NCI-H460 (cell line): ENCODE measurements at regions not wholly inside any gene's neighbourhood (a gene's known extent, or its start where the extent isn't known, plus 50 kb on each side); places are given as distances from the start of the nearest gene placed in this dataset.

ENCODE experiments used
- DNase-seq: peaks from one replicate; pipeline ENCODE4 v3.0.0-alpha.2; 2016; ENCODE audit warnings: low read depth; ENCODE audit errors: extremely low read depth

DNA sequence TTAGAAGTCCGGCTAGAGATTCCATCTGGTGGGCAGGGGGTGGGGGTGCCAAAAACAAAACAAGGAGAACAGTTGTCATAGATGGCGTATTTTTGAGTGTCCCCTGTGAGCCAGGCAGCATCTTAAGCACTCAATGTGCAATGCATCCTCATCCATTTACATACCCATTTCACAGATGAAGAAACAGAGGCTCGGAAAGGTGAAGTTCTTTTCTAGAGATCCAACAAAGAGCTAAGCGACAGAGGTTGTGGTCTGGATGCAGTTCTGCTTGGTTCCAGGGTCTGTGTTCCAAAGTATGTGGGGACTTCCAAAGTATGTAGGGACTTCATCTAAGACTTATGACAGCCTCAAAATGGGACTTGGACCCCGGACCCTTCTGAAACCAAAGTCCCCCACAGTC, 277.8 kb downstream of the MN1 start:
- no peak for DNase-seq

DNA sequence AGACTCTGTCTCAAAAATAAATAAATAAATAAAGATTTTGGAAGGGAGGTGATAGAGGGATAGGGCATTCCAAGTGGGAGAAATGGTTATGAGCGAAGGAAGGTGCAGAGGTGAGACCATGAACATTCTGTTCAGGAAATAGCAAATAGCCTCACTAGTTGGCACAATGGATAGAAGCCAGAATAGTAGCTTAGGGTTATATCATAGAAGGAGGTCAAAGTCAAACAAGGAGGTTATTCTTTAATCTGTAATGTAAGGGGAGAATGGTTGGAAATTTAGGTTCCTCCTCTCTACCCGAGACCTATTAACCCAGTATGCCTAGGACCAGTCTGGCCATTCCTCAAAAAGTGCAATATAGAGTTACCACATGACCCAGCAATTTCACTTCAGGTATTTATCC, 275.8 kb downstream of the MN1 start:
- DNase-seq: no peak

DNA sequence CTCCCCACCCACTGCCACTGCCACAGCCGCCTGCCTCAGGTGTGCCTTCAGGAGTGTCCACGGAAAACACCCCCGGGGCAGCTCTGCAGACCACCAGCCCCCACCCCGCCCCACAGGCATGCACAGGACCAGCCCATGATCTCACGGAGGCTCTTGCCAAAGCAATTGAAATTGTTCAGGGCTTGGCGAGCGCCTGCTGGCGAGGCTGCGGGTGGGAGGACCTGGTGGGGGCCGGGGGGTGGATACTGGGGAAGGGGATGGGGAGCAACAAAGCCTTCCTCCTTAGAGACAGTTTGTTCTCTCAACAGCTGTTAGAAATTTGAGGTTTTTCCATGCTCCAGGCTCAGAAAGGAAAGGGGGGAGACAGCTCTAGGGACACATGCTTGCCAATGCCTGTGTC, 274.7 kb downstream of the MN1 start:
- no peak for DNase-seq

DNA sequence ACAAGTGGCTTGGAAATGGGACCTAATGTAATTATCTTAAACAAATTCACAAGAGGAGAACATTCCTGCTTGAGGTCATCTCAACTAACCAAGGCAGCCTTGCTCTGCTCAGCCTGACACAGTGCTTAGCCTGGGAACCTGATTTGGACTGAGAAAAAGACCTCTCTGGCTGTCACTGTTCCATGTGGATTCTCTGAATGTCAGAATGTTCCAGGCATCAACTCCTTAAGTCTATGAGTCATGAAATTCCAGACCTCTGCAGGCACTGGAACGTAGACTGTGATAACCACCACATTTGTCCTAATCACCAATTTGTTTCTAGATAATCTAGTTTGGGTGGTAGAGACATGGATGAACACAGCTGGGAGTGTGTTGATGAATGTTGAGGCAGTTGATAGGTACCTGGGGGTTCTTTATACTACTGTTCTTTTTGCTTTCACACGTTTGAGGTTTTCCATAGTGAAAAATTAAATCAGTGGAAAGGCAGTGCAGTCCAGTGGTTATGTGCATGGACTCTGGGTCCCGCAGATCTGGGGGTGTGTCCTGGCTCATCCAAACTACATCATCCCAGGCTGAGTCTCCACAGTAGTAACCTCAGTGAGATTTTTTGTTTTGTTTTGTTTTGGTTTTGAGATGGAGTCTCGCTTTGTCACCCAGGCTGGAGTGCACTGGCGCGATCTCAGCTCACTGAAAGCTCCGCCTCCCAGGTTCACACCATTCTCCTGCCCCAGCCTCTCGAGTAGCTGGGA, 269.6 kb downstream of the MN1 start:
- DNase-seq: no peak

DNA sequence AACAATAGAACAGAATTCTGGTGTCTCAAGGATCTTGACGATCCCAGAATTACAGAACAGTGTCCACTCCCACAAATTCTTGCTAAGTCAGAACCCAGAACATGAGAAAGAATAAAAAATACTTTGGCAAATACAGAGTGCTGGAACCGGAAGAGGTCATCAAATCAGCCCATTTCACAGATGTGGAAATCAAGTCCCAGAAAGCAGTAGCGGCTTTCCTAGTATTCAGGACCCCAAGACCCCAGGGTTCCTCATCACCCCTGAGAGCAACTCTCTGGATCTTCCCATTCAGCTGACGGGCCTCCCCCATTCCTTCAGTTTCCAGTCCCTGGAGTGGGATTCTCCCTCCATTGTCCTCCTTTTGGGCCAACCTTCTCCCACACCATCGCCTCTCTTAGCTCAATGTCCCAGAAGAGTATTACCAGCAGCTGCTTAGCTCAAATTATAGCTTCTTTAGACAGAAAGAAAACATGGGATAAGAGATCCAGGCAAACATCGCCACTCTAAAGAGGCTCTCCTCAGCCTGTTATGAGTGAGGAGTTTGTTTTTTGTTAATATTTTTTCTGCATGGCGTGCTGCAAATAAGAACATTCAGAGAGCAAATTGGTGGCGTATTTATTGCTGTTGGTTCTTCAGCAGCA, 268.3 kb downstream of the MN1 start:
- no peak for DNase-seq

DNA sequence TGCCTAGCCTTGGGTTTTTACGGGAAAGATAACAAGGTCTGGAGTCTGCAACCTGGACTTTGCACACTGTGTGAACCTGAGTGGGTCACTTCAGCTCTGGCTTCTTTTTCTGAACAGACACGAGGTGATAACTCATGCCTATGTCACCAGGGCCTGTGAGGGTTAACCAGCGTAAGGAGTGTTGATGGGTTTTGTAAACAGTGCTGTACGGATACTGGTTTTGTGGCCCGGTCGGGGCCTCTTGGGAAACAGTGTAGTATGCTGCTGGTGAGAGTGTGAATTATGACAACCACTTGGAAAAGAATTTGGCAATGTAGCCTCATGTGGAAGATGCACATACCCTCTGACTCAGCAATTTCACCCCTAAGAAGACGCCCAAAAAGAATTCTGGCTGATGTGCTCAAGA, 266.8 kb downstream of the MN1 start:
- DNase-seq: peak; percentile 54

DNA sequence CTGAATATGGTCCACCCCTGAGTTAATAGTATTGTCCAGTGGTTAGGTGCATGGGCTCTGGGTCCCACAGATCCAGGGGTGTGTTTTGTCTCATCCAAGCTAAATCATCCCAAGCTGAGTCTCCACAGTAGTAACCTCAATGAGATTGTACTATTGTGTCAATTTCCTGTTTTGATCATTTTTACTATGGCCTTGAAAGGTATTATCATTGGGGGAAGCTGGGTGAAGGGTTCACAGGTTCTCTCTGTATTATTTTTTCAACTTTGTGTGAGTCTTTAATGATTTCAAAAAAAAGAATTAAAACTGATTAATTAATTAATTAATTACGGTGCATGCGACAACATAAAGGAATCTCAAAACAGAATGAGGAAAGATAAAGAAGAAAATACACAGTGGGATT, 266.1 kb downstream of the MN1 start:
- no peak for DNase-seq

DNA sequence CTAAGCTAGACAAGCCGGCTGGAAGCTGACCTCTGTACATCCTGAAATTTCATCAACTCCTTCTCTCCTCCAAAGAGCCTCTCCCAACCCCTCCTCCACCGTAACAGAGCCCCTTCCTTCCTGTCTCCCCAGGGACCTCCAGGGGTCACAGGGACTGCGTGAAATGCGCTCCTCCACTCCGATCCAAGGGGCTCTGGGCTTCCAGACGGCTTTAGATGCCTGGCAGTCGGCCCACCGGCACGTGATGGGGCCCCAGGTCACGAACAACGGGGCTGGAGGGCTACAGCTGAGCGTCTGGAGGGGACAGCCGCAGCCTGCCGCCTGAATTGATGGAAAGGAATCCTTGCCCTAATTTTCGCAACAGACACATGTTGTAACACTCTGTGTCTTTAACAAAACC, 264.1 kb downstream of the MN1 start:
- no peak for DNase-seq

DNA sequence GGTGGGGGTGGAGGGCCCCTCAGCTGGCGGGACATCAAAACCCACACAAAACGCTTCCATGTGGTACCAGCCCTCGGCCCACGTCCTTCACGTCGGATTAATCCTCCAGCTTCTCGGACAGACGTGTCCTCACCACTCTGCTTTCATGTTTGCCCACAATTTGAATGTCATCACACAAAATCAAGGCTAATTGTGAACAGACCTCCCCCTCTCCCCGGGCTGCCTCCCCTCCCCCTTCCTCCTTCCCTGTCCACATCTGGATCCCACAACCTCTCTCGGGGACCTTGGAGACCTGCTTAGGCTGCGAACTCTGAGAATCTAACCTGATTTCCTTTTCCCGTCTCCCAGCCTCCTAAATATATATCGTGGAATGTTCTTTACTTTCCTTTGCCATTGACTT, 262.9 kb downstream of the MN1 start:
- DNase-seq: no peak

DNA sequence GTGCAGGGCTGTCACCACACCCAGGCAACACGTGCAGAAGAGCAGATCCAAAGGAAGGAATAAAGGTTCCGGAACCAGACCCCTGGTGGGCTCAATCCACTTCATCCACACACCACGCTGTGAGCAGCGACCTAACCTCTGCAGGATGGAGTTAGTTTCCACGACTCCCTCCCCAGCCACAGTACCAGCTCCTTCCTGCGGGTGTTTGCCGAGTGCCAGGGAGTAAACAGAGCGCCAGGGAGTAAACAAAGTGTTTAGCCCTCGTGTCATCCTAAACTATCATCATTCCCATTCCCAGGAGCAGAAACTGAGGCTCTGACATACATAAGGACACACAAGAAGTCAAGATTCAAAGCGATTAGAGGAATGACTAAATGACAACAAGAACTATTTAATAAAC, 261.3 kb downstream of the MN1 start:
- DNase-seq: no peak

DNA sequence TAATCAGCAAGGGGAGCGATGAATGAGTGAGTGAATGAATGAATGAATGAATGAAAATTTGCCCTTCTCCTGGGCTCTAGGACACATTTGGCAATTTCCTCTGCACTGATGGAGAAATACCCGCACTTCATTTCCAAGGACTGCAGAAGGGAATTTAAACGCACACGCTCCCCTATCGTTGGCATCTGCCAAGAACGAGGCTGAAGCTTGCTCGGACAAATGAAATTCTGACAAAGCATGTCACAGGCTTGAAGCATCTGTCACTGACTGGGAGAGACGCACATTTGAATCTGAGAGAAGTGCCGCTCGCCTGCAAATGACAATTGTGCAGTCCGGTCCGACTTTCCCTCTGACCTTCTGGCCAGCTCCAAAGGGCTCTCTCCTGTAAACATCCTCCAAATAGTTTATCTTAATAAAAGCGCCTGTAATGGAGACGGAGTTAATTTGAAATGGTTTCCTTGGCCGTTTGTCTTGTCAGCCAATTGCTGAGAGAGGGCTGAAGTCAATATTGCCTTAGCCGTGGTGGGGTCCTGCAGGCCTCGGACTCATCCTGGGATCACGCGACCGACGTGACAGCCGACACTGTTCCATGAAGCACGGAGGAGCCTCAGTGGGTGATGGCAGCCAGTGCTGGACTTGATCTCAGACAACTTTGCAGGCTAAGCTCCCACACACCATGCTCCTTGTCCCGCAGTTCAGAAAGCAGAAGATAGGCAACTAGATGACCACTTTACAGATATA, 260.7 kb downstream of the MN1 start:
- DNase-seq: no peak

DNA sequence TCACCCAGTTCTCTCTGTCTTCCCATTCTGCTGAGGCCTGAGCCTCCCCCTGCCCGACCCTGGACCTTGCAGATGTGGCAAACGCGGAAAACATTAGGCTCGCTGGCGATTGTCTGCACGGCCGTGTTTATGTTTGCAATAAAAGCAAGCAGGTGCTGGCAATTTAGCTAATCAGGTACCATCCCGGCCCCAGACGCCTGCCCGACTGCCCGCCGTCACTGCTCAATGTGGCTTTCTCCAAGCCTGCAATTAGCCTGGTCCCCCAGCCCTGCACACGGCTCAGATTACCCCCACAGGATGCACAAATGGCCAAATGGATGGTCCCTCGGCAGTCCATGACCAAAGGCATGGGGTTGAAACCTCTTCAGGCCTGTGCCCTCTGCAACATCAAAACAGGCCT, 259.7 kb downstream of the MN1 start:
- no peak for DNase-seq

DNA sequence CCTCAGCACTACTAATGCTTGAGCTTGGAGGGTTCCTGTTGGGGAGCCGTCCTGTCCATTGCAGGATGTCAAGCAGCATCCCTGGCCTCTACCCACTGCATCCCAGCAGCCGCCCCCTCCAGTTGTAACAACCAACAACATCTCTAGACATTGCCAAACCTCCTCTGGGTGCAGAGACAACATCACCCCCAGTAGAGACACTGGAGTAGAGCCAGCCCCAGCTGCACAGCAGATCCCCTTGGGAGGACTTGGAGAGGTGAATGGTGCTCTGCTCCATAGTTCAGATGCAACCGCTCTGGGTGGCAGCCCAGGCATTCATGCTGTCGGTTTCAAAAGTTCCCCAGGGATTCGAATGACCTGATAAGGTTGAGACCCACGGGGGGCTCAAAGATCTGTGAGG, 259.0 kb downstream of the MN1 start:
- DNase-seq: no peak

DNA sequence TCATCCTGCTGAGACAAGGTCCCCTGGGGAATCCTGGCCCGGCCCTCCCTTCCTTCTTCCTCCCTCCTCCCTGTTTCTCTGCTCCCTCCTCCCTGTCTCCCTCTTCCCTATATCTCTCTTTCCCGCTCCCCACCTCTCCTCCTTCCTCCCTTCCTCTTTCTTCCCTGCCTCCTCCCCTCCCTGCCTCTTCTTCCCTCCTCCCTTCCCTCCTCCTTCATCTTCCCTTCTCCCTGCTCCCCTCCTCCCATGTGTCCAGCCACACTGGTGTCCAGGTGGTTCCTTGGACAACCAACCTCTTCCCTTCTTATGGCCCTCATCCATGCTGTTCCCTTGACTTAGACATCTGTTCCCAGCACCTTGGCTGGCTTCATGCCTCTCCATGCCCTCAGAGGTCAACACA, 258.1 kb downstream of the MN1 start:
- no peak for DNase-seq

DNA sequence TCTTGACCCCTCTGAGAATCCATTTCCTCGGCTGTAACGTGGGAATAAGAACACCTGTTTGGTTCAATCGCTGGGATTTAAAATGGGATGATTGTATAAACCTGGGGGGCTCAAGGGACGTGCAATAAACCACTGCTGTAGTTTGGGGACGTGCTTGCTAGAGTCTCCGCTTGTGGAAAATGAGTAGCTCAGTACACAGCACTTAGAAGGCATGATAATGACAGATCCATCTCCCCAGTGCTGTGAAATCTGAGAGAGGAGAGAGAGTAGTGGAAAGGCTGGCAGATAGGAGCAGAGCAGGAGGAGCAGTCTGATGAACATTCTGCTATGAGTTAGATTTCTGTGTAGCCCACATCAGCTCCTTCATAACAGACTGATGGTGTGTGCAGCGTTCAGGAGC, 256.5 kb downstream of the MN1 start:
- no peak for DNase-seq

DNA sequence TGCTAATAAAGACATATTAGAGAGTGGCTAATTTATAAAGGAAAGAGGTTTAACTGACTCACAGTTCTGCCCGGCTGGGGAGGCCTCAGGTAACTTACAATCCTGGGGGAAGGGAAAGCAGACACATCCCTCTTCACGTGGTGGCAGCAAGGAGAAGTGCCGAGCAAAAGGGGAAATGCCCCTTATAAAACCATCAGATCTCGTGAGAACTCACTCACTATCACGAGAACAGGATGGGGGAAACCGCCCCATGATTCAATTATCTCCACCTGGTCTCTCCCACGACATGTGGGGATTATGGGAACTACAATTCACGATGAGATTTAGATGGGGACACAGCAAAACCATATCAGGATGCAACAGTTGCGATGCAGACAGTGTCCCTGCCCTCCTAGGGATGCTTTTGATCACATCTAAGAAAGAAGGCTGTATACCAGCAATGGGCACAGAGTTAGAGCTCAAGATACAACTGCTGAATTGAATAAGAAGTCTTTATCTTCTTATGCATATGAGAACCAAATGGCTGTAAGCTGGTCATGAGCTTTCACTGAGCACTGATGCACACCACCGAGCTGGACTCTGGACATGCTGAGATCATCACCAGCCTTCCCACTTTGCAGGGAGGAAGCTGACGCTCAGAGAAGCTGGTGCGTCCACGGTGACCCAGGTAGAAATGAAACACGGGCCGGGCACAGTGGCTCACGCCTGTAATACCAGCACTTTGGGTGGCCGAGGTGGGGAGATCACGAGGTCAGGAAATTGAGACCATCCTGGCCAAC, 255.2 kb downstream of the MN1 start:
- DNase-seq: no peak

DNA sequence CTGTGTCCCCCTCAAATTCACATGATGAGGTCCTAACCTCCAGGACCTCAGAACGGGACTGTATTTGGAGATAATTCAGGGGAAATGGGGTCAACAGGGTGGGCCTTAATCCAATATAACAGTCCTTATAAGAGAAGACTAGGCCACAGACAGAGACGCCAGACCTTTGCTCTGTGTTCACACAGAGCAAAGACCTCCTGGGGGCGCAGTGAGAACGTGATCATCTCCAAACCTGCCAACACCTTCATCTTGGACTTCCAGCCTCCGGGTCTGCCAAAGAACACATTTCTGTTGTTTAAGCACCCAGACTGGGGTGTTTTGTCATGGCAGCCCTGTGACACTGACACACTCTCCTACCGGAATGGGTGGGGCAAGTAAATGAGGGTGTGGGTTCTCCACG, 250.2 kb downstream of the MN1 start:
- DNase-seq: no peak

DNA sequence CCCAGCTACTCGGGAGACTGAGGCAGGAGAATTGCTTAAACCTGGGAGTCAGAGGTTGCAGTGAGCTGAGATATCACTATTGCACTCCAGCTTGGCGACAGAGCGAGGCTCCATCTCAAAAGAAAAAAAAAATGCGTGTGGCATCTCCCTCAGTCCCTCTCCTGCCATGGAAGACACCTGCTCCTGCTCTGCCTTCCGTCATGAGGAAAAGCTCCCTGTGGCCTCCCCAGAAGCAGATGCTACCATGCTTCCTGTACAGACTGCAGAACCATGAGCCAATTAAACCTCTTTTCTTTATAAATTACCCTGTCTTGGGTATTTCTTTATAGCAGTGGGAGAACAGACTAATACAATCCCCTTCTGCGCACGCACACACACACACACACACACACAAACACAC, 249.4 kb downstream of the MN1 start:
- DNase-seq: no peak

DNA sequence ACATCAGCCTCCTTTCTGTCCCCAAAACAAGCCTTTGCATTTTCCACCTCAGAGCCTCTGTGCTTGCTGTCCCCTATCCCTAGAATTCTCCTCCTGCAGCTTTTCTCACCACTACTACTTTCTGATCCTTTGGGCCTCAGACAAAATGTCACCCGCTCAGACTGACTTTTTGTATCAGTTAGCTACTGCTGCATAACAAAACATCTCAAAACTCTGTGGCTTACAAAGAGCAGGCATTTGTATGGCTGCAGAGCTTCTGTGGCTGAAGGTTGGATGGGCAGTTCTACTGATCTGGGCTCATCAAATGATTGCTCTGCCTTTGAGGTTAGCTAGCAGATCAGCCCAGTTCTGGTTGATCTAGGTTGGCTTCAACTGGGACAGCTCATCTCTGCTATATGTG, 248.7 kb downstream of the MN1 start:
- no peak for DNase-seq

DNA sequence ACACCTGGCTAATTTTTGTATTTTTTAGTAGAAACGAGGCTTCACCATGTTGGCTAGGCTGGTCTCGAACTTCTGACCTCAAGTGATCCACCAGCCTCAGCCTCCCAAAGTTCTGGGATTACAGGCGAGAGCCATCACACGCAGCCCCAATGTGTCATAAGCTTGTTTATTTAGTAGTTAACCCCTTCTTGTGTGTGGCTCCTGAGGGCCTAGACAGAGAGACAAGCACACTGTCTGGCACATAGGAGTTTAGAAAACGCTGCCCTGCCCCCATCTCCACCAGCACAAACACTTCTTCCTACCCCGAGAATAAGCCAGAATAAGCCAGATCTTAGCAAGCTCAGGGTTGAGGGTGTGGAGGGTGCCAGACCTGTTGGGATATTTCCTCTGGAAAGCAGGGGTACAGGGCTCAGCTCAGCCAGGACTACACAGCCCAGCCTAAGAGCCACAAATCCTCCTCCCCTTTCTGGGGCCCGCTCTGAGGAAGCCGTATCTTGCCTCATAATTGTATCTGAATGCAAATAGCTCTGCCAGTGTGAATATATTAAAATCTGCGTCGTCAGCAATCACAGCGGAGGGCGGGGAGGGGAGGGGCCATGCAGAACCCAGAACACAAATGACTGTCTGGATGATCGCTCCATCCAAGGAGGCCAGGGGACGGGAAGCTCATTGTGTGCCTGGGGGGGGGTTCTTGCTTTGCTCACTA, 247.3 kb downstream of the MN1 start:
- no peak for DNase-seq
